Skeletal muscle satellite cell (primary cell): ENCODE measurements at regions not wholly inside any gene's neighbourhood (a gene's known extent, or its start where the extent isn't known, plus 50 kb on each side); places are given as distances from the start of the nearest gene placed in this dataset.
"Not testable (repeated sequence)": the region's sequence is repeated elsewhere in the genome, so short reads cannot be mapped to it uniquely, and the experiment has no call there.

Source experiments
- H3K27me3 ChIP-seq: 2 replicates; pipeline ENCODE4 v1.7.0; 2013; ENCODE audit warnings: low read length; ENCODE audit not compliant: control insufficient read depth, insufficient read depth
- H3K36me3 ChIP-seq: 2 replicates; pipeline ENCODE4 v1.7.0; 2013; ENCODE audit warnings: mild to moderate bottlenecking, control low read depth, low read length; ENCODE audit not compliant: insufficient read depth
- H3K4me1 ChIP-seq: 2 replicates; pipeline ENCODE4 v1.7.0; 2013; ENCODE audit warnings: low read length; ENCODE audit not compliant: control insufficient read depth, insufficient read depth
- H3K4me2 ChIP-seq: 2 replicates; pipeline ENCODE4 v1.7.0; 2013; ENCODE audit warnings: mild to moderate bottlenecking, low read length
- H3K4me3 ChIP-seq: 2 replicates; pipeline ENCODE4 v1.7.0; 2013; ENCODE audit warnings: low read length
- H3K9ac ChIP-seq: 2 replicates; pipeline ENCODE4 v1.7.0; 2013; ENCODE audit warnings: mild to moderate bottlenecking, low read depth, low read length, moderate library complexity
- H3K9me3 ChIP-seq: replicated peaks from 2 replicates; pipeline ENCODE4 v1.7.0; 2013; ENCODE audit warnings: mild to moderate bottlenecking, control low read depth, low read length

DNA sequence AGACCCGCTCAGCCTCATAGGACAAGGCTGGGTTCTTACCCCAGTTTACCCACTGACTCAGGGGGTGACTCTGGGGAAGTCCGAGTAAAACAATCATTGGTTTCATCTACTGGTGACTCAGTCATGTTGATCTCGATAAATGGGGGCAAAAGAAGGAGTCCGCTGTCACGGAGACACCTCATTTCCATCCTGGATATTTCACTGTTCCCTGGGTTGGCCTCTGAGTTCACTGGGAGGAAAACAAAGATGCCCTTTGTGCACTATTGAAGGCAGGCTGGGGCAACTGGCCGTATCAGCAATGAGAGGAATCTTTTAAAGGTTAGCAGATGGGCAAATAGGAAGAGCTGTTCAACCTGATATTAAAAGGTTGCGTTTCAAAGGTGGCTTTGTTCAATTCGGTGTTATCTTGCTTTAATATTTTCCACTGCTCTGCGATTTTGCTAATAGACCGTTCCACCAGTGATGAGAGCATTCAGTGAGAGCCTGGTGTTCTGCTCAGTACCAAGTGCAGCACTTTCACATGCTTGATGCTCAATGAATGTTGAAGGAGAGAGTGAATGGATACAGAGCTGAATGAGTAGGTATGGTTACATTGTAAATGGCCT lies 110.2 kb upstream of the EGFLAM start:
- H3K4me1 ChIP-seq = no peaks in the 10 kb centered on the region
- H3K9ac ChIP-seq = no peak overlapping the region
- no peak overlapping the region for H3K4me2 ChIP-seq
- no peaks in the 10 kb centered on the region for H3K9me3 ChIP-seq
- no peak overlapping the region for H3K4me3 ChIP-seq
- peaks cover 9% of the 10 kb centered on the region for H3K27me3 ChIP-seq
- H3K36me3 ChIP-seq = no peaks in the 10 kb centered on the region

DNA sequence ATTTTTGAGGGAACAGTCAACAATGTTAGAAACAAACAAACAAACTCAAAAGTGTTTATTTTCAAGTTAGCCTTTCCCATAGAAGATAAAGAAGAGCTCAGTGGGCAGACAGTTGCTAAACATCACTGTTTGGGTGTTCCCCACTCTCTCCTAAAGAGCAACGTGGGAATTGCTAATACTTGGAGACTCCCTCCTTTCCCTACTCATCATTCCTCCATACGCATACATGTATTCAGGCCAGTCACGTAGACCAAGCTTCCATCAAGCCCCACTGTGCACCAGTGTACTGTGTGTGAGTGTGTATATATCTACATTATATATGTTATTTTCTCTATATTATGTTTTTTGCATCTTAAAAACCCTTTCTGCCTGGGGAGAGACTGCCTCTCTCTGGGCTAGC lies 115.0 kb upstream of the EGFLAM start:
- Histone ChIP-seq H3K4me2 (no peak overlapping the region), H3K27me3 (peaks cover 18% of the 10 kb centered on the region), H3K4me1 (no peaks in the 10 kb centered on the region), H3K9me3 (no peaks in the 10 kb centered on the region), H3K9ac (no peak overlapping the region), H3K36me3 (no peaks in the 10 kb centered on the region), H3K4me3 (no peak overlapping the region)

DNA sequence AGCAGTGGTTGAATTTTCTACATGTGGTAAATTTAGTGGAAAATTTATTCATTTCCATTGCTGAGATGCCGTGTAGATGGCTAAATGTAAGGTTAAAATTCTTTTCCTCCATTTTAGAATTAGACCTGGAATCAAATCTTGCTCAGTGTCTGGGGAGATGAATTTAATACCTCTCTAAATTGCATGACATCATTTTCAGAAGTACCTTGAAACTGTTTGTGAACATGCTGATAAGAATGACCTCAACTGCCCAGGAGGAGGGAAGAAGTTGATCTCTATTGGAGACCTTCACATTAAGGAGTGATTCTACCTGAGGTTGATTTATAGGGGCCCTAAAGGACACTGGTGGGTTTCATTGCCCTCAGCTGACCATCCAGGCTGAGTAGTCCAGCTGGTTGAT lies 116.7 kb upstream of the EGFLAM start:
- no peaks in the 10 kb centered on the region for H3K36me3 ChIP-seq
- no peak overlapping the region for H3K9ac ChIP-seq
- peaks cover 20% of the 10 kb centered on the region for H3K27me3 ChIP-seq

DNA sequence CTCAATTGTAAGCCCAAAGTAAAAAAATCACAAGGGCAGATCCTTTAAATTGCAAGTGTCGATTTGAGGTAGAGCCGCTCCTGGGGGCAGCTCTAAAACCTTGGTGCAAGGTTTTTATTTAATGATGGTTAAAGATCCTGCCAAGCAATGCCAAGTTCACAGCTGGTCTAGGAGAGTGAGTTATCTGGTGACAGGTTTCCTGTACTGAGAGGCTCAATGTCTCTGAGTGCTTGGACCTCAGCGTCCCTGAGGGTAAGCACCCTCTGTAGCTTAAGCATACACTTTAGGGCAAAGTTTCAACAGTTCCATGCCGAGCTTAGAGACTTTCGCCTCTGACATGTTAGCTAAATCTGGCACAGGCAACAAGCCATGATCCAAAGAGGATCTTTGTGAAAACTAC lies 119.8 kb upstream of the EGFLAM start:
- Histone ChIP-seq H3K4me2 (no peak overlapping the region), H3K9me3 (no peaks in the 10 kb centered on the region), H3K4me3 (no peak overlapping the region), H3K4me1 (no peaks in the 10 kb centered on the region), H3K36me3 (no peaks in the 10 kb centered on the region), H3K9ac (no peak overlapping the region), H3K27me3 (peaks cover 23% of the 10 kb centered on the region)

More for the DNA sequence above, 116.7 kb upstream of the EGFLAM start:
- Histone ChIP-seq H3K4me2 (no peak overlapping the region), H3K4me1 (no peaks in the 10 kb centered on the region), H3K9me3 (no peaks in the 10 kb centered on the region), H3K4me3 (no peak overlapping the region)

DNA sequence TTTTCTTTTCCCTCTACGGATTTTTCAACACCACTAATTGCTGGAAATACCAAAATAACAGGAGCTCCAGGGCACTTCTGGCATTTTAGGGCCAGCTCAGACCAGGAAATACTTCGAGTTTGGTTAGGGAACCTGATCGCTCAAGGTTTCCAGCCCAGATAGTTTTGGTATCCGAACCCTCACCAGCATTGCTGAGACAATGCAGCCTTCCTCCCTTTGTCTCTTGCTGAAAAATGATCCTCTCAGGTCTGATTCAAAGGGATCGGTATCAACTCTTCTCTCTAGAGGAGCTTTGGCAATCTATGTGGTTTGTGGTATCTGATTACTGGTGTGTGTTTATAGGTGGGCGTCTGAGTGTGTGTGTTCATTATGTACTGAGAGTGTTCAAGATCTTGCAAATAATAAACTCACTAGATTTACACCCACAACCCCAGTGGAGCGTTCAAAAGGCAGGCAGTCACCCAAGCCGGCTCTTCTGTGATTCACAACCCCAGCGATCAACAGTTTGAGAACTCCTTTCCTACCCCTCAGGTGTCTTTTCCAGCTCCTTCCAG lies 122.8 kb upstream of the EGFLAM start:
- H3K27me3 ChIP-seq = peaks cover 34% of the 10 kb centered on the region
- no peak overlapping the region for H3K9ac ChIP-seq
- no peak overlapping the region for H3K4me3 ChIP-seq
- H3K4me2 ChIP-seq = no peak overlapping the region
- no peaks in the 10 kb centered on the region for H3K36me3 ChIP-seq
- no peaks in the 10 kb centered on the region for H3K4me1 ChIP-seq
- no peaks in the 10 kb centered on the region for H3K9me3 ChIP-seq

DNA sequence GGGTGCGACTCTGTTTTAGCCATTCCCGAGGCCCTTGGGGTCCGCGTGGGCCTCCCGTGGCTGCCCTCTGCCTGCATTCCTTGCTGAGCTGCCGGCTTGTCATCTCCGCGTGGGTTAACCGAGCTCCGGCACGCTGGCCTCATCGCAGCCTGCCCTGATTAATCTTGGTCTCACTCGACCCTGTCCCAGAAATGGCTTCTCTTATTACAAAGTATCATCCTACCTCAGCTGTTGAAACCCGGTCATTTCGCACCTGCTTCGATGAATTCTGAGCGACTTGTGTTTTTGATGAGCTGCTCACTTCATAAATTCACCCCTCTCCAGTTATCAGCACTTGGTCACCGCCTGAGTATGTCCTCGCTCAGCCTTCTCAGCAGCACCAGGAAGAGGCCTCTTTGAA lies 123.5 kb upstream of the EGFLAM start:
- no peaks in the 10 kb centered on the region for H3K36me3 ChIP-seq
- H3K9ac ChIP-seq = no peak overlapping the region
- no peak overlapping the region for H3K4me2 ChIP-seq
- H3K4me3 ChIP-seq = no peak overlapping the region
- peaks cover 35% of the 10 kb centered on the region for H3K27me3 ChIP-seq
- no peaks in the 10 kb centered on the region for H3K4me1 ChIP-seq
- H3K9me3 ChIP-seq = no peaks in the 10 kb centered on the region

DNA sequence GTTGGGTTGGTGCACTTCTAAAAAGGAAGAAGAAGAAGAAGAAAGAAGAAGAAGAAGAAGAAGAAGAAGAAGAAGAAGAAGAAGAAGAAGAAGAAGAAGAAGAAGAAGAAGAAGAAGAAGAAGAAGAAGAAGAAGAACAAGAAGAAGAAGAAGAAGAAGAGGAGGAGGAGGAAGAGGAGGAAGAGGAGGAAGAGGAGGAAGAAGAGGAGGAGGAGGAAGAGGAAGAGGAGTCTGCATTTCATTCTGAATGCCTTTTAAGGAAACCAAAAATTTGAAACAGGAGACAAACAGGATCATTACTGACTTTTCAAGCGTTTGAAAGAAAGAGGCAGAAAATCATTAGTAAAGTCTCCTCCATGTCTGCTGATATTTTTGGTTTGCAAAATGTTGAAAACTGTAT lies 124.1 kb upstream of the EGFLAM start:
- H3K4me3 ChIP-seq, H3K9ac ChIP-seq, H3K9me3 ChIP-seq, H3K36me3 ChIP-seq, H3K4me2 ChIP-seq, H3K4me1 ChIP-seq: not testable (repeated sequence)
- peaks cover 36% of the 10 kb centered on the region for H3K27me3 ChIP-seq

DNA sequence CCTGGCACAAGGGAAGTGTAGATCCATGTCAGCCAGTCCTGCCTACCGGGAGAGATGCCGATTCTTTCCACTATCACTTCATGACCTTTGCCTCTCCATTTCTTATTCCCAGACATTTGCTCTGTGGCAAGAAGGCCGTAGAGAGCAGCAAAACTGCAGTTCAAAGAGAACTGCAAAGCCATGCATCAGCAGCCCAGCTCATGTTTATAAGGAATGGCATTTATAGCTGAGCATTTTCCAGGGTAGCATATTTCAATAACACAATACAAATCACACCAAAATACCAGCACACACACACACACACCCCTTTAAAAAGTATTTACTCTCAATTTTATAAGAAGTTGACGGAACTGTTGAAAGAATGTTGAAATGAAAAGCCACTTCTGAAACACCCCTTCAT lies 126.7 kb upstream of the EGFLAM start:
- H3K36me3 ChIP-seq = no peaks in the 10 kb centered on the region
- no peaks in the 10 kb centered on the region for H3K9me3 ChIP-seq
- no peaks in the 10 kb centered on the region for H3K4me1 ChIP-seq
- no peak overlapping the region for H3K9ac ChIP-seq
- peaks cover 37% of the 10 kb centered on the region for H3K27me3 ChIP-seq
- no peak overlapping the region for H3K4me3 ChIP-seq
- H3K4me2 ChIP-seq = no peak overlapping the region

DNA sequence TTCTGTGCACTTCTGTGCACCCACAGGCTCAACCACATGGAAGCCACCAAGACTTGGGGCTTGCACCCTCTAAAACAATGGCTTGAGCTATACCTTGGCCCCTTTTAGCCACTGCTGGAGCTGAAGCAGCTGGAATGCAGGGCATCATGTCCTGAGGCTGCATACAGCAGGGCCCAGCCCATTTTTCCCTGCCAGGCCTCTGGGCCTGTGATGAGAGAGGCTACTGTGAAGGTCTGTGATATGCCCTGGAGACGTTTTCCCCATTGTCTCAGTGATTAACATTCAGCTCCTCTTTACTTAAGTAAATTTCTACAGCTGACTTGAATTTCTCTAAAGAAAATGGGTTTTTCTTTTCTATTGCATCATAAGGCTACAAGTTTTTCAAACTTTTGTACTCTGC lies 134.0 kb upstream of the EGFLAM start:
- H3K27me3 ChIP-seq = peaks cover 23% of the 10 kb centered on the region
- H3K4me2 ChIP-seq = no peak overlapping the region
- no peak overlapping the region for H3K9ac ChIP-seq
- no peaks in the 10 kb centered on the region for H3K9me3 ChIP-seq
- H3K4me3 ChIP-seq = no peak overlapping the region
- H3K36me3 ChIP-seq = no peaks in the 10 kb centered on the region
- no peaks in the 10 kb centered on the region for H3K4me1 ChIP-seq

DNA sequence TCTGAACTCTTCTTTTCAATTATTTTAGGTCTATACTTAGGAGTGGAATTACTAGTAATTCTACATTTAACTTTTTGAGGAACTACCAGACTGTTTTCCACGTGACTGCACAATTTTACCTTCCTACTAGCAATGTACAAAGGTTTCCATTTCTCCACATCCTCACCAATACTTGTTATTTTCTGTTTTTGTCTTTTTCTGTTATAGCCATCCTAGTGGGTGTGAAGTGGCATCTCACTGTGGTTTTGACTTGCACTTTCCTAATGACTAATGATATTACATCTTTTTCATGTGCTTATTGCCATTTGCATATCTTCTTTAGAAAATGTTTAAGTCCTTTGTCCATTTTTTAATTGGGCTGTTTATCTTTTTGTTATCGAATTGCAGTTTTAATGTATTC lies 136.9 kb upstream of the EGFLAM start:
- H3K36me3 ChIP-seq = no peaks in the 10 kb centered on the region
- no peak overlapping the region for H3K4me2 ChIP-seq
- H3K4me3 ChIP-seq = no peak overlapping the region
- H3K27me3 ChIP-seq = peaks cover 11% of the 10 kb centered on the region
- H3K4me1 ChIP-seq = no peaks in the 10 kb centered on the region
- H3K9ac ChIP-seq = no peak overlapping the region
- no peaks in the 10 kb centered on the region for H3K9me3 ChIP-seq

DNA sequence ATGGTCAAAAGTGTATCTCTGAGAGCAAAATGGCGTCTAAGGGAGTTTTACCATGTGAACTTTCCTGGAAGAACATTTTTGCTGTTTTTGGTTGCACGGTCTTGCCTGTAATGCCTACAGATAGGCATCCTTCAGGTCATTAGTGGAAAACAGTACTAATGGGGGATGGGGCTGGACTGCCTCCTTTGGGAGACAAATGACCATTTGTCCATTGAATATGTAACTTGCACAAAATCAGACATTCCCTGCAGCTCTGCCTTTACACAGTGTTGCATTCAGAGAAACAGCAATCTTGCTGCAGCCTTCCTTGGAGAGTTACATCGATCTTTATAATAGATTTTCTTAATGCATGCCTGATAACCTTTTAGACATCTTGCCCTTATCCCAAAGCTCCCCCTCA lies 138.5 kb upstream of the EGFLAM start:
- H3K9ac ChIP-seq = no peak overlapping the region
- no peaks in the 10 kb centered on the region for H3K9me3 ChIP-seq
- H3K4me2 ChIP-seq = no peak overlapping the region
- H3K4me1 ChIP-seq = no peaks in the 10 kb centered on the region
- H3K4me3 ChIP-seq = no peak overlapping the region
- H3K36me3 ChIP-seq = no peaks in the 10 kb centered on the region
- peaks cover 11% of the 10 kb centered on the region for H3K27me3 ChIP-seq

DNA sequence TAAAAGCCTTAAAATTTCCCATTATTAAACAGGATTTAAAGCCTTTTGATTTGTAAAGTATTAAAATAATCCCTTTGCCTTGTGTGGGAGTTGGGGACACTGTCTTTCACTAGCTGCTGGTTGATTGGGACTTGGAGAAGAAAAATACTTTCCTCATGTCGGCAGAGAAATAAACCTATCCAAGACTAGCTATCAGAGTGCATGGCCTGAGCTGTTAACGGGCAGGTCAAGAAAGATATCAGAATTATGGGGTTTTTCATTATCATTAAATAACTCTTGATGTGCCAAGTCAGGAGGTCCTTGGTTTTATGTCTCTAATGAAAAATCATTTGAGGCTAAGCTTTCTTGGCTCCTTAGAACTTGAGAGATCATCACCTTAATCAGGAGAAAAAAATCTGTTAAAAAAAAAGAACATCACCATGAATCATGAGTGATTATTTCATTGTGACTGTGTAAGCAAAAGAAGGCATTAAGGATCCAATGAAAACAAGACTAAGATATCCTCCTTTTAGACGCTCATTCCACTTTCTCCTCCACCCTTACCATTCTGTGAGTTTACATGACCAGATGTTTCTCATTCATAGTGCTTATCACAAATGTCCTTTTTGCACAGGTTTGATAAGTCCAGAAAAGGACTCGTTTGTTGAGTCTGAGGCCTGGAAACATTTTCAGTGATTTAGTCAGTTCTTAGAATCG lies 140.4 kb upstream of the EGFLAM start:
- Histone ChIP-seq H3K27me3 (peaks cover 11% of the 10 kb centered on the region), H3K9me3 (no peaks in the 10 kb centered on the region), H3K4me1 (no peaks in the 10 kb centered on the region), H3K36me3 (no peaks in the 10 kb centered on the region), H3K4me2 (no peak overlapping the region), H3K9ac (no peak overlapping the region), H3K4me3 (no peak overlapping the region)
